Fibroblast of upper back skin (primary cell): ENCODE measurements at regions not wholly inside any gene's neighbourhood (a gene's known extent, or its start where the extent isn't known, plus 50 kb on each side); places are given as distances from the start of the nearest gene placed in this dataset.
"Not testable (repeated sequence)": the region's sequence is repeated elsewhere in the genome, so short reads cannot be mapped to it uniquely, and the experiment has no call there.

Experiments used
- DNase-seq: peaks from one replicate; pipeline ENCODE4 v3.0.0-alpha.2; 2013

GRCh38 chrX:118261151-118261550 lies 84.8 kb upstream of the WDR44 start:
- DNase-seq, result no peak

GRCh38 chrX:118271775-118272174 lies 74.1 kb upstream of the WDR44 start:
- DNase-seq, result no peak

- peak; percentile 12 for DNase-seq
These were observed 73.7 kb upstream of the WDR44 start for GRCh38 chrX:118272242-118272641.

GRCh38 chrX:118286066-118286762 lies 59.7 kb upstream of the WDR44 start:
- no peak for DNase-seq

- not testable (repeated sequence) for DNase-seq
These were observed 50.1 kb upstream of the WDR44 start for GRCh38 chrX:118295818-118296217.
